Dermis microvascular lymphatic vessel endothelial cell (primary cell): ENCODE measurements at regions not wholly inside any gene's neighbourhood (a gene's known extent, or its start where the extent isn't known, plus 50 kb on each side); places are given as distances from the start of the nearest gene placed in this dataset.

ENCODE experiments used
- DNase-seq, 2 donors: peaks; one replicate each; pipeline versions ENCODE4 v3.0.0 to v3.0.0-alpha.2; 2010; ENCODE audit warnings: low read depth in 2 of 2

DNA sequence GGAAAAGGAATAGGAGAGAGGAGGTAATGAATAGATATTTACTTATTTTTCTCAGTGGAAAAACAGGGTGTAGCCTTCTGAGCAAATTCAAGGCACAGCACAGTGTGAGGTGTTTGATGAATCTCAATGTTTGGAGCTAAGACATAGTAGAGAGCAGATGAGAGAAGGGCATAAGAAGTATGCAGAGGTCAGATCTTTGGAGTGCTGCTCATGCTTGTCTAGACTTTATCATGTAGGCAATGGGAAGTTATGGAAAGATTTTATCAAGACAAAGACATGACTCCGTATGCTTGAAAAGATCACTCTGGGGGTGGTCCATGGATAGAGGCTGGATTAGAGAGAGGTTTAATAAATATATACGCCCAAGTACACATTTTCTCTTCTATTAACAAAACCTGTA lies 217.0 kb upstream of the CNR1 start:
- DNase-seq, result no peak

DNA sequence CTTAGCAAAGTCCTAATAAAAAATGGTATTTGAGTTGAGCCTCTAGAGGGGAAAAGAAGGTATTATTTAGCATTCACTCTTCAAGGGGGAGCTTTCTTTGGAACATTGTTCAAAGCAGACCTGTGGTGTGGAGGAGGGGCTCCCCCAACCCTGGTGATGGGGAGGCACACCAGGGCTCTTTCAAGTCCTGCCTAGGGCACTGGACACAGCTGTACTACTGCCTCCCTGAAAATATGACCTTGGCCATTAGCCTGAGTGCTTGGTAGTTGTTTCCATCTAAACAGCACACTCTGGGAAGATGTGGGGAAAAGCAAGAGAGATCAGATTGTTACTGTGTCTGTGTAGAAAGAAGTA lies 215.1 kb upstream of the CNR1 start:
- no peak for DNase-seq

DNA sequence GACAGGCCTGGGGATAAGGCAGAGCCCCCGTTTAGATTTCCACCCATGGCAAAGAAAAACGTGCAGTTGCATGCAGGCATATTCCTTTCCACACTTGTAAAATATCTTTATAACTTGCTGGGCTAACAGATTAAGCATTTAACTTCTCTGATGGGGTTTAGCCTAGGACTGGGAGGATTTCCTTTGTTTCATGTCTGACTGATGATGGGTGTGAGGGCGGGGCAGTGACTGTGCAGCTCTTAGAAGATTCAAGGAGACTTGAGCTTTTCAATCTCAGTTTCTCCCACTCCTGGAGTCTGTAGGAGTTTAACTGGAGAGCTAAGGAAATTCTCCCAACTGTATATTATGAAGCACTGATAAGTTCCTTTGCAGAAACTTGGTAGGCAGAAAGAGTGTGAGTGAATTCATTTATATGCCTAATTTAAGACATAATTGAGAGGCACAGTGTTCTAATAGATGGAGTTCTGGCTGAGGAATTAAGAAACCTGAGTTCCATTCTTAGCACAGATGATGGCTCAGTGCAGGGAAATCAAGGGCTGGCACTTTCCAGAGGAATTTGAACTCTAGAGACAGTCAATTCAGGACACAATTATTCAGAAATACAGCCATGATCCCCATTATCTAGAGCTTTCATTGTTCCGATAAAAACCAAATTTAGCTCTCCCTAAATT lies 214.6 kb upstream of the CNR1 start:
- peak in 1 of 2 donors; percentile 14 for DNase-seq

DNA sequence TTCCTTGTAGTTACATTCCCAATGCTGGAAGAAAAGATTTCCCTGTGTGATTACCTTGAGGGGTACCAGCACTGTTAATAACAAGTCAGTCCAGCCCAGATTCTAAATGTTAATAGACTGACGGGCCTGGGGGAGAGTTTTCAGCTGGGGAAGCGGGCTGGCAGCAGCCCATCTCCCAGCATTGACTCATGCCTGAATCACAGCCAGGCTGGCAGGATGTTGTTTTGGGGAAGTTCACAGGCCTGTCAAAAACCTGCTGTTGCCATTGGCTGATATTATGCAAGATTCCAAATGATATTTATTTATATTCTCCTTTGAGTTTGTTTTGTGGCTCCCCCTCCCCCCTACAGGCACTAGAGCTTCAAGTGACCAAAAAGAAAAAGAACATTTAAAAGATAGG lies 213.9 kb upstream of the CNR1 start:
- peak; percentile 42 to 86 for DNase-seq

DNA sequence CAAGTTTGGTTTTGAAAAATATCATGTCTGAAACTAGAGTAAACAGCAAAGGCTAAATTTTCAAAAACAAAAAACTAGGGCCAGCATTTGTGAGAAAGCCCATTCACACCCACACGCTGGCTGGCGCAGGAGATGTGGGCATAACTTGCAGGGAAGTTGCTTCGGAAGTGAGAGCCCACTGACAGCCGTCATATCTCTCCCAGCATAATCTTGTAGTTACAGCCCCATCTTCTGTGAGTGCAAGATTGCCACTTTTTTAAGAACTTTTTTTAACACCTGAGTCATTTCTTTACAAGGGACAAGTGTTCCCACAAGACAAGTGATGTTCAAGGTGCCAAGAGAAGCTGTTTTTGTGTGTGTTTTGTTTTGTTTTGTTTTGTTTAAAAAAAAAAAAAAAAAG lies 212.5 kb upstream of the CNR1 start:
- DNase-seq, result no peak

DNA sequence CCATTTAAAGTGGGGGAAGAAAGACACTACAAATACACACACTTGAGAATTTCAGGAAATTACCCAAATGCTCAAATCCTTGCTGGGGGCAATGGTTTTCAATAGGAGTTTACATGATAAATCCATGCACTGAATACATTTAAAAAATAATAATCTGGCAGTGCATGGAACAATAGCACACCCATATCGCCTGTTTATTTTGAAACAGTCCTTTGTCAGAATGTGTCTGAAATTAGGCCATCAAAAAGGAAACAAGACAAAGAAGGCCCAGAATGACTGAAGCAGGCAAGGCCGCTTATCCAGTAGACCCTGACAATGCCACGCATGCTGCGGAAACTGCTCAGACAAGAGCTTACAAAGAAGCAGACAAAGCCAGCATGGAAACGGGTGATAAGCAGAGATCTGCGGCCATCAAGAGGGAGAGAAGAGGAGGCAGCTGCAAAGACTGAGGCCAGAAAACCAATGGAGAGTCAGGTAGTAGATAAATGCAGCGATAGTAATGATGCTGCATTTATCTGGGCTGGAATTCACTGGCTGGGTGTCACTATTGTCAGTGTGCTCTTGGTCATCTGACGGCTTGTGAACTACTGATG lies 211.9 kb upstream of the CNR1 start:
- no peak for DNase-seq

DNA sequence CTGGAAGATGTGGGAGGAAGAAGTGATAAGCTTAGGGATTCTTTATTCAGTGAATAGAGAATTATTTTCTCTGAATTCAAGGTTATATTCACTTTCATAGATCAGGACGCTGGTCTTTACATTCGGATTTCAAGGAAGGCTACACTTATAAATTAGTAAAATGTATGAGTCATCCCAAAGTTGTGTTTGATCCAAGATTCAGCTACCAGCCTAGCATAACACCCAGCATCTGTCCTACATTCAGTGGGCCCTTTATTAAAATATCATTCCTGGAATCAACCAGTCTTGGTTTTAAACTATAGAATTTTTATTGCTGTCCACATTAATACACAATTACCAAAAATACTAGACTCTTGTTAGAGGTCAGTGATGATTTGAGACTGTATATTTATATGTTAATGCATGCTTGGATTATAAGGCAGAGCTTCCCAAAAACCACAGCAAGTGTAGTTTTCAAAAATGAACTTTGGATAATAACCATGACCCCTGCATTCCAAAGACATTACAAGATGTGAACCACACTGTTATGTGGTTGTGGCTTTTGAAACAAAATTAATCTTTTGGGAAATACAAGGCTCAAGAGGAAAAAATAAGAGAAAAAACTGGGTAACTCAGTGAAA lies 210.7 kb upstream of the CNR1 start:
- DNase-seq, result peak in 1 of 2 donors; percentile 17

DNA sequence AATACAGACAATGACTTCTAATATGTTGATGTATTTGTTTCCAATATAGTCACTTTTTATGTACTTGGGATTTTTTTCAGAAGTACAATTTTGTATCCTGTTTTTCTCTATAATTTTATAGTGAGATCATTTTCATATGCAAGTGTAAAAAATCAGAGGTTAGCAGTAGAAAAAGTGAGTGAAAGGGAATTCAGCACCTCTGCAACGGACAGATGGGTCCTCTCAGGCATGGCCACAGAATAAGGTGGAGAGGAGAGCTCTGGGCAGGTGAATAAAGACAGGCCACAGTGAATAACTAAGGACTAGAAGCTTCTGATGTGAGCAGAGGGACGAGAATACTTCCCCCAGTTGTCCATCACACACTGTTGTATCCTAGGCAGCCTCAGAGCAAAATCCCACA lies 210.1 kb upstream of the CNR1 start:
- DNase-seq, result no peak

DNA sequence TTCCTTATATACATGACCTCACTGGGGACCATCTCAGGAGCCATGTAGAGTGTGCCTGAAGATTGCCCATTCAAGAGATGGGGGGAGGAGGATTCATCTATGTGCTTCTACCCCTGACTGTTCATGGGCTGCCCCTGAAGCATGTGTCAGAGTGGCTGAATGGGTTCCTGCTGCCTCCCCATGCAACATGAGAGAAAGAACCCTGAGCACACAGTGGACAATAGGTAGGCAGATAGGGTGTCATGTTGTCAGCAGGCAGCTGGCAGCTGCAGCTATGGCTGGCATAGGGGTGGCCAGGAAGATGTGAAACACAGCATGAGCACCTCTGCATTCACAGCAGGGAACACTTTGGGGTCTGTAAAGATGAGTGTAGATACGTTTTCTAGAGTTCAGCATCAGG lies 208.4 kb upstream of the CNR1 start:
- DNase-seq, result no peak

DNA sequence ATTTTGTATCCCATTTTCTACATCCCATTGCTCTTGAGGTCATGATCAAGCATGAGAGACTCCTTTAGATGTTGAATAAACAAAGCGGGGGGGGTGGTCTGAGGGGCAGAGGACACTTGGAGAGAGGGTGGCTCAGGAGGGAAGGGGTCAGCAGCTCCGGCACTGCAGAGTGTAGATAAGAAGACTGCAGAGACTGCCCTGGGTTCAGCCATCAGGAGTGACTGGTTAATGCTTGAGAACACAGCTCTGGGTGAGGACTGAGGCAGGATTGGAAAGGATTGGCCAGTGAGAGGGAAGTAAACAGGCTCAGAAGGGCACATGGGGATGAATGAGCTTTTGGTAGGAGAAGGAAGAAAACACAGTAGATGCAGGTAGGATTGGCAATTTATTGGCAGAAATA lies 205.3 kb upstream of the CNR1 start:
- no peak for DNase-seq

DNA sequence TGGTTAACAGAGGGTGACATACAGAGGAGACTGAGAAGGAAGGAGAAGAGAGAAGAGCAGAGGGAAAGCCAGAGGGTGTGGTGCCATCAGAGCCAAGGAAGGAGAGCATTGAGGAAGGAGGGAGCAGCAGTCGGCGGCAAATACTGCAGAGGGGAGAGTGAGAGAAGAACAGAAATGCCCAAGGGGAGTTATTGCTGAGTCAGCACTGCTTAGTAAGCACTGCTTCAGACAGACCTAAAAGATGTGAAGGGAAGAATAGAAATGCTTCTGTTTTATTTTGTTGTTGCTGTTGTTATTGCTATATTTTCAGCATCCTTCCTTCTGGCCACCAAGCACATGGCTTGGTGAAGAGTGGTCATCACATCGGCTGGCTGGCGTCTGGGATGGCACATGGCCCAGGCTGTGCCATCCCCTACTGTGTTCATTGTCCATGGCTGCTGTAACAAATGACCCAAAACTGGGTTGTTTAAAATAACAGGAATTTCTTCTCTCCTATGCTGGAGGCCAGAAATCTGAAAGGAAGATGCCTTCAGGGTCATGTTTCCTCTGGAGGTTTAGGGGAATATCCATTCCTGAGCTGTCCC lies 204.1 kb upstream of the CNR1 start:
- no peak for DNase-seq

DNA sequence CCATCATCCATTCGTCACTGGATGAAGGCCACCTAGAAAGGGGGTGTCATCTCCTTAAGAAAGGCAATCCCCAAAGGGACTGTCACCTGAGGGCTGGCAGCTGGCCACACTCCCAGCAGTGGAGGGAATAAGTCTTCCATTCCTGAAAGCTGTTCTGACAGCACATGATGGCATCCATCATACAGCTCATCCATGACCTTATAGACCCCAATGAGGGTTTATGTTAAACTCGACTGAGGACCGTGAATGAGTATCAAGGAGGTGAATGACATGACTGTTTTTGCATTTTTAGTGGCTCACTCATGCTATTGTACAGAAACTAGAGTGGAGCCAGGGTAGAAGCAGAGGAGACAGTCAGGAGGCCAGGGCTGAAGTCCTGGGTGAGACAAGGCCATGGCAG lies 203.1 kb upstream of the CNR1 start:
- no peak for DNase-seq

DNA sequence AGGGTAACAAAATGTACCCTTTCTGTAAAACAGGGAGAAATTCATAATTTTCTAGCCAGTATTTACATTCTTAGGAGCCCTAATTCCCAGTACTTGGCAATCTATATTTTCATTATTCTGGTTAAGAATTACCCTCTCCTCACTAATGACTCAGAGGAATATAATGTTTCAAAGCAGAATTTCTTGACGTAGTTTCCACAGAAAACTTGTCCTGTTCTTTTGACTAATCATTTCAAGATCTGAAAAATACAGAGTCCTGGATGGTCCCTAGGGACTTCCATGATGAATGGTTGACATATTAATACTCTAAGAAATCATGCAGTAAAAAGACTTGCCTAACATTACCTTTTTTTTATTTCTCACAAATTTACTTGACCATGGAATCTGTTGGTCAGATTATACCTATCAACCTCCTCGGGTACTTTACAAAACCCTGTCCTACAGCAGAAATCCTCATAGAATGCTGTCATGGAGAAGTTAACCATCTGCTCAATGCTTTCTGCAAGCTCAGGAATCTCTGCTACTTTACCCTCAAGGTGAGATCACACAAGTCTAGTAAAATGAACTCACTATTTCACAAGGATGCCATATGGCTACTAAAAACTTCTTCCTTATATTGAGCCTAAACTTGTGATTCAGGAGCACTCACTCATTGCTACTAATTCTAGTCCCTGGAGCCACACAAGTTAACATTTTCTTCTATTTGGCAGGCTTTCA lies 202.1 kb upstream of the CNR1 start:
- DNase-seq, result no peak

DNA sequence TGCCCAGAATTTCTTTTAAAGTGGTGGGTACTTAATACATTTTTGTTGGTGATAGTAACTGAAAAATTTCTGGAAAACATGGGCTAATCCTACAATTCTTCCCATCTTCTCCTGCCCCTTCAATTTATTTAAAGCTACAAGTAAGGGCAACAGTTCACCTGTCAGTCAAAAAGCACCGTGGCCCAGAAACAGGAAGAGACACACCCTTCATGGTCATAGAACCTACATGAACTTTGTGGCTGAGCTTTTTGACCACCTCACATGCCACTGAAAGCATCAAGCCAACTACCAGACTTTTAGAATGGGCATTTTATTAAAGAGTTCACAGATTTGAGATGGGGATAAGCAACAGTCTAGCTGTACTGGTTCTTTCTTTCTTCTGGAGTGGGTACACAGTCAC lies 201.1 kb upstream of the CNR1 start:
- no peak for DNase-seq

DNA sequence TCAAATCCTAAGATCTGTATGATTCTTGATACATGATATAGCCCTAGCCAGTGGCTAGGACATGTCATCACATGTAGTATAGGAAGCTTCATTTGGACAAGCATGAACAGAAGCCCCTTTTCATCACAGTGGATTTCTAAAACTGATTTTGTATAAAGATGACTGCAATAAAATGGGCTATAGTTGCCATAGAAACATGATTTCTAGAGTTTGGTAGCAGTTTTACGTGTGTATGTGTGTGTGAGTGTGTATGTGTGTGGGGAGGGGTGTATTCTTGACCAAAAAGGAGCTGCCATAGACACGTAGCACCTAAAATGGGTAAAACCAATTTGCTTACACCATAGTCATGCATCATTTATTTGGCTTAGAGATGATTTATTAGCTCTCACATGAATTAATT lies 200.5 kb upstream of the CNR1 start:
- no peak for DNase-seq

DNA sequence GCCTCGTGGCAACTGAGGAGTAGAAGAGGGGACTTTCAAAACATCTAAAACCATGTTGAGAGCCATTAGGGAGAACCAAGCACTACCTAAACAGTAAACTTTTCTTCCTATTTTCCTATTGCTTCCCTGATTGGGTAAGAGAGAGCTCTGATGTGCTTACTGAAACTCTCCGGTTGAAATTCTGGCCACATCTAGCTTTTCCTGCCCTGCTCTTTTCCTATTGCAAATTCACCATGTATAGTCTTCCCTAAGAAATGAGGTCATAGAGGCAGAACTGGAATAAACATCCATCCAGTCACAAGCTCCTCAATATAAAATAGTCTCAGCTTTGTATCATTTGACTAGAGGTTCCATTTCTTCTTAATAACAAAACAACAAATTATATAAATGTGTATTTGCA lies 199.5 kb upstream of the CNR1 start:
- no peak for DNase-seq

DNA sequence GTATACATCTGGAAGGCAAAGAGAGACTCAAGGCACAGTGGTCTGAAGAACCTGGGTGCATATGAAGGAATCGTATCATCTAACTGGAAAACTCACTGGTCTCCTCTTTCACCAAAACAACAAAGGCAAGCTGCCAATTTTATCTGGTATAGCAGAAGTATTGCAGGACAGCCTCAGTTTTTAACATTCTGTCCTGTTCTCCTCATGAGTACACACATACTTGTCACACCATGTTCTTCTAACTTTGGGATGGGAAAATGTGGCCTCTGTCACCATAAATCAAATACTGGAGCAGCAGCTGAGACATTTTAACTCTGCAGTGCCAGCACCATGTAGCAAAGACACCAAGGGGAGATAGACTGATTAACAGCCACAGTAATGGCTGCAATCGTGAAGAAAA lies 199.1 kb upstream of the CNR1 start:
- DNase-seq, result no peak

DNA sequence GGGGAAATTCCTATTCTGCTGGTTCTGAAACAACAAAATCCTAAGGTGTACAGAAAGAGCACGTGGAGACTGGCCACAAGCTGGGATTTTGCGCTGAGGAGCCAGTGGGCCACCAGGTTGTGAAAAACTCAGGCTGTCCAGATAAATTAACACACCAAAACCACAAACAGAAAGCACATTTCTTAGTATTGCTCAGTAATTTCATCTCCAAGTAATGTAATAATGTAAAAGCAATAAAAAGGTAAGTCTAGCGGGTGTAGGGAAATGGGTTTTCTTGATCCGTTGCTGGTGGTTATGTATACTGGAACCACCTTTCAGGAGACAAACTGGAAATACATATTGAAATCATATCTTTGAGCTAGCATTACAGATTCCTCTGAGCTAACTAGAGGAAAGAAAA lies 195.6 kb upstream of the CNR1 start:
- no peak for DNase-seq

DNA sequence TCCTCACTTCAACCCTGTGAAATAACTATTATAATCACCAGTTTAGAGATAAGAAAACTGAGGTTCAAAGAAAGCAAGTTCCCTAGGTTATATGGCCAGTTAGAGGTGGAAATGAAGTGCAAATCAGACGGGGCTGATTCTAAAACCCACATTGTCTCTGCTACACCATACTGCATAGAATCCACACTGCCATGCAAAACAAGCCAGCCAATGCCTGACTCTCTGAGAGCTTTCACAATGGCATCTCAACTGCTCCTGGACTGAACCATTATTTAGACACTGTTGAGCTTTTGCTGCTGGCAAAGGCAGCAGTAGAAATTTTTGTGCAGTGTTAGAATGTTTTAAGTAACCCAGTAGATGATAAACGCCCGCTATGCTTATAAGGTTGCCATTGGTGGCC lies 195.2 kb upstream of the CNR1 start:
- no peak for DNase-seq

DNA sequence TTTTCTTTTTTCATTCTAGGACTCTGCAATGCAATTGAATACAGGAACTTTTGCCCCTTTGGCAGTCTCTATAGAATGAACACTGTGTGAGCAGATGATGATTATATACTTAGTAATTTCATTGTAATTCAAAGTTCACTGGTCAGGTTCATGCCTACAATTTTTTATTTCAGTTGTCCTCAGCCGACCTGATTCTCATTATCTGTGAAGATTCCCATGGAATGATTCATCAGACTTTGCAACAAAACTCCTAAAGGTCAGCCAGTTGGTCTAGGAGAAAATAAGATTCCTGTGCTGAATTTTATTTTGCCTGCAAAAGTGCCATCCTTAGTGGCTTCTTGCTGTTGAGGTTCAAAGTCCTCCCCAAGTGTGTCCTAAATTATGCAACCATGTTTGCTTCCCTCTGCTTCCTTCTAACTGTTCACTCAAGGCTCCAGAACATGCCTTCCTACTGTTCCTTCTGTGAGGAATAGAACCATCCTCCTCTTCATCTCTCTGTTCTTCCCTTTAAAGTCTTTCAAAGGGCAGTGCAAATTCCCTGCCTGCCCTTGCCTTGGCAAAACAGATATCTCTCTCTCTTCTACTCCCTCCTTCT lies 194.2 kb upstream of the CNR1 start:
- DNase-seq, result no peak

DNA sequence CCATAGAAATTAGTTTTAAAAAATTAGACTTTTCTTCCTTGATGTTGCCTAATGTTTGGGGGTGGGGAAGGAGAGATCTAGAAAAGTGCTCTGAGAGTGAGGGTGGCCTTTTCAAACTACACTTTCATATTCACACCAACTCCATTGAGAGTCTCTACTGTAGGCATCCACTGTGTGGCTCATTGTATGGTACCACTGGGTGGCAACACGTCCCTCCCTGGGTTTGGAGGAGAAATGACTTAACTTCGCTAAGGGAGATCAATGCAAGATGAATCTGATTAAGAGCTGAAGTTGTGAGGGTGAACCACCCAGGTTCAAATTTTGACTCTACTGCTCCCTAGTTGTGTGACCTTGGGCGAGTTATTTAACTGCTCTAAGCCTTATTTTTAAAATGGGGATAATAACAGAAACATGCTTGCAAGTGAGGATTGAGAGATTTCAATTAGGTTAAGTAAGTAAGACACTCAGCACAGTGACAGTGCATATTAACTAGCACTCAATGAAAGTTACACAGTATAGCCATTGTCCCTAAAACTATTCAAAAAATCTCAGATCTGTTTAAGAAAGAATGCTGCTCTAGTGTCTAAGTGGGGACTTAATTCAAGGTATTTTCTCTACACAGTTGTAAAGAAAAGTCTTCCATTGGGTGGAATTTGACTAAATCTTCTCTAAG lies 193.5 kb upstream of the CNR1 start:
- DNase-seq, result no peak

DNA sequence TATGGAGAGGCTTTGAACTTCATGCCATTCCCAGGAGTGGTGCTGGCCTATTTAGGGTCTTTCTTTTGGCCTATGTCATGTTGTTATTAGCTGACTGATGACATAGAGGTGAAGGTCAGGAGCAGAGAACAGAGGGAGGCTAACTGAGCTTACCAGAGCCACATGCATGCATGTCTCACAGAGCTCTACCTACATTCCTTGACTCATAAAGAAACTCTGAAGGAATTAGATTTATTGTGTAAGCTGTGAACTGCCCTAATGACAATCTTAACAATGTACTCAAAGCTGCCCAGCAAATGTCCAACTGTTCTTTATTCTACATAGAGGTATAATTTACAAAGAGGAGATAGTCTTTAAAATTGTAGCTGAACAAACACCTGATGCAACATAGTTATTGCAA lies 192.7 kb upstream of the CNR1 start:
- DNase-seq, result no peak
